ENCODE measurements at regions not wholly inside any gene's neighbourhood (a gene's known extent, or its start where the extent isn't known, plus 50 kb on each side); places are given as distances from the start of the nearest gene placed in this dataset.

DNA sequence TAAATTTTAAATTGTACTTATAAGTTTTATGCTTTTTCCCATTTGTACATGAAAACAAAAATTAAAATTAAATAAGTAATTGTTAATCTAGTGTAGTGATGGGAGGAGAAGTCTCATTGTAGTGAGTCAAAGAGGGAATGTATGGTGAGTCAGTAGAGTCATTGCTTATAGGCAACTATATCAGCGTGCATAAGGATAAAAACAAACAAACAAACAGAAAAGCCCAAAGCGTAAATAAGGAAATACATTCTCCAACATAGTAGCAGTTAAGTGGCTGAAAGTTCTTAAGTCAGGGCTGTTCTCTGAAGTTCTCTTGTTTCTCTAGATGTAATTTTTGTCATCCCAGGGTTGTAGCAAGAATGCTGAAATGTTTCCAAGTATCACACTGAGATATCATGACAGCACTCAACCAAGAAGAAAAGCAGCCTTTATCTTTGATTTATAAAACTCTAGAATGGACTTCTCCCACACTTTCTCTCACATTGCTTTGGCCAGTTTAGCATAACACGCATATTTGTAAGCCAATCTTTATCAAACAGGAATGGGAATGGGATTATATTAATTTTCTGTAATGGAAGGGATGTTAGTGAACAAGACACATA is 184.1 kb upstream of the TP63 start:
- DNase-seq (ENCODE audit: low read depth): no peak
- no peak overlapping the region for H3K4me3 ChIP-seq (ENCODE audit: low read depth, low read length)
- TF ChIP-seq, protein P1, sequence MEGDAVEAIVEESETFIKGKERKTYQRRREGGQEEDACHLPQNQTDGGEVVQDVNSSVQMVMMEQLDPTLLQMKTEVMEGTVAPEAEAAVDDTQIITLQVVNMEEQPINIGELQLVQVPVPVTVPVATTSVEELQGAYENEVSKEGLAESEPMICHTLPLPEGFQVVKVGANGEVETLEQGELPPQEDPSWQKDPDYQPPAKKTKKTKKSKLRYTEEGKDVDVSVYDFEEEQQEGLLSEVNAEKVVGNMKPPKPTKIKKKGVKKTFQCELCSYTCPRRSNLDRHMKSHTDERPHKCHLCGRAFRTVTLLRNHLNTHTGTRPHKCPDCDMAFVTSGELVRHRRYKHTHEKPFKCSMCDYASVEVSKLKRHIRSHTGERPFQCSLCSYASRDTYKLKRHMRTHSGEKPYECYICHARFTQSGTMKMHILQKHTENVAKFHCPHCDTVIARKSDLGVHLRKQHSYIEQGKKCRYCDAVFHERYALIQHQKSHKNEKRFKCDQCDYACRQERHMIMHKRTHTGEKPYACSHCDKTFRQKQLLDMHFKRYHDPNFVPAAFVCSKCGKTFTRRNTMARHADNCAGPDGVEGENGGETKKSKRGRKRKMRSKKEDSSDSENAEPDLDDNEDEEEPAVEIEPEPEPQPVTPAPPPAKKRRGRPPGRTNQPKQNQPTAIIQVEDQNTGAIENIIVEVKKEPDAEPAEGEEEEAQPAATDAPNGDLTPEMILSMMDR (IDR thresholded peaks at IDR 0.05; ENCODE audit: low read depth, low read length, missing control alignments): no peak

DNA sequence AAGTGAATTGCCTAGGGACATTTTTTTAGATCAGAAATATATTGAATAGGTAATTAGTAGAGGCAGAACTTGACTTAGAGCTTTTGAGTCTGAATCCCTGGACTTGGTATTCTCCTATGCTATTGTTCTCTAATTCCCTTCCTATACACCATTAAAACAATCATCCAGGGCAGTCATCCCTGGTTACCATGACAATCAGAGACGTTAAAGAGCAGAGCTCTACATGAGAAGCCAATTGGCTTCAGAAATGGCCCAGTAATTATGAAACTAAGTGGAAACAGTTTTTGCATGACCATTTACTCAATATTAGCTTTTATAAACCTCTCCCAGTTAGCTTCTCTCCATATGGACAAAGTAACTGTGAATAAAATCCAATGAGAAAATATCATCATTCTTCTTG is 182.1 kb upstream of the TP63 start:
- TF ChIP-seq, protein P1 (IDR thresholded peaks at IDR 0.05; ENCODE audit: low read depth, low read length, missing control alignments): no peak
- H3K4me3 ChIP-seq (ENCODE audit: low read depth, low read length): no peak overlapping the region
- no peak for DNase-seq (ENCODE audit: low read depth)

DNA sequence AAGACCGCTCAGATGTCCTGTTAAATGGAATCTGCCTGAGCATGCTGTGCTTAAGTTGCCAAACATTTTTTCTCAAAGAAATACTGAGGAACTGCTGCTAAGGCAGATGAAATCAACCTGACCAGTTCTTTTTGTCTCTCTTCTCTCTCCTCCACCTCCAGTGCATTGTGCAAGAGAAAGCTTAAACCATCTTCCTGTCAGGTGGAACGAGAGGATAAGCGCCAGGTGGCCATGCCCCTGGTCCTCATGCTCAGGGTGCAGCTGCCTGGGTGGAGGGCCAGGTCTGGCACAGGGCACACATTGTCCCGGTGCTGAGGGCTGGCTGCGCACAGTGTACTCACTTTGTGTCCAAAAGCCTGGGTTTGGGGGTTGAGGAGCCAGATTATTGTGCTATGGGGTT is 176.2 kb upstream of the TP63 start:
- TF ChIP-seq, protein P1 (IDR thresholded peaks at IDR 0.05; ENCODE audit: low read depth, low read length, missing control alignments): no peak
- H3K4me3 ChIP-seq (ENCODE audit: low read depth, low read length): no peak overlapping the region
- DNase-seq (ENCODE audit: low read depth): no peak

DNA sequence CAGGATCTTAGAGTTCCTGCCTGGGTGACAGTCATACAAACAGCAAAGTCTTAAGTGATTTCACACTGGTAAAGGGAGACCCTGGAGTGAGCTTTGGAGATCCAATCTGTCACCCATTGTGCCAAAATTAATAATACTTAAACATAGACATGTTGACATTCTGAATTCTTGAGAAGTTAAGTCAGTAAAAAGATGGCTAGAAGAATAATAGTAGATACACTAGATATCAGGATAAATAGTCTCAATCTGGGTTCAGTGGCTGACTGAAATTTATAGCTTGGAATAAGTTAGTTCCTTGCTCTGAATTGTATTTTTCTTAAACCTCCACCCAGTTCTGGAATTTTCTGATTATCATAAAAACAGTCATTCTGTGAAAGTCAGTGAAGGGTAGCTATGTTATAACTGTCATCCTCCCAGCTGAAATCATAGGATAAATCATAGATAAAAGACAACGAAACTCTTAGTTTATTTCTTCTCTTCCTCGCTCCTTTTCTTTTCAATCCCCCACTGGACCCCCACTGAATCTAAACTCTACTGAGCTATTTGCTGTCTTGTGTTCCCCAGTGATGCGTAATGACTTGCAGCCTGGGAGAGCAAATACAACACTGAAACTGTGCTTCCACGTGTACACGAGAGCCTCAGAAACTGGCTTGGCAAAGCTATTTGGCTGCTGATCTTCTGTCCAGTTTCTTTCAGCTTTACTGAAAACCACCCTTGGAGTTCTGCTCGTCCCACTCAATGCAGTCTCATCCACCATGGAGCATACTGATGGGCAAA is 175.4 kb upstream of the TP63 start:
- DNase-seq (ENCODE audit: low read depth): no peak
- no peak overlapping the region for H3K4me3 ChIP-seq (ENCODE audit: low read depth, low read length)
- TF ChIP-seq, protein P1 (IDR thresholded peaks at IDR 0.05; ENCODE audit: low read depth, low read length, missing control alignments): no peak

DNA sequence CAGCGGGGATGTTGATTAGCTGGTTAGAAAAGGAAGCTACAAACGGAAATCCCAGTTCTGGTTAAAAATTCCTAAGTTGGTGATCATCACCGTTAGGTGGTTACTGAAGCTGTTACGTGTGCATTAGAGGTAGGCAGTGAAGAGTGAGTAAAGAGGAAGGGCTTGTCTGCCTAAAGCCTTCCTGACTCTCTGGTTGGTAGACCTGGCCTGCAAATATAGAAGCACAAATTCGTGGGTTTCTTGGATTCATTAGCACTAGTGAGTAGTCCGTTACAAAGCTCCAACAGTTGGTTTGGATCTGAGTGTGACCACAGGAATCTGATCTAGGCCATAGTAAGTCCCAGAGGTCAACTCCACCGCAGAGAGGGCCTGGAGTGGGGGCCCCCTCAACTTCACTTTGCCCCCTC is 174.0 kb upstream of the TP63 start:
- TF ChIP-seq, protein P1 (IDR thresholded peaks at IDR 0.05; ENCODE audit: low read depth, low read length, missing control alignments): no peak
- H3K4me3 ChIP-seq (ENCODE audit: low read depth, low read length): no peak overlapping the region
- DNase-seq (ENCODE audit: low read depth): no peak

DNA sequence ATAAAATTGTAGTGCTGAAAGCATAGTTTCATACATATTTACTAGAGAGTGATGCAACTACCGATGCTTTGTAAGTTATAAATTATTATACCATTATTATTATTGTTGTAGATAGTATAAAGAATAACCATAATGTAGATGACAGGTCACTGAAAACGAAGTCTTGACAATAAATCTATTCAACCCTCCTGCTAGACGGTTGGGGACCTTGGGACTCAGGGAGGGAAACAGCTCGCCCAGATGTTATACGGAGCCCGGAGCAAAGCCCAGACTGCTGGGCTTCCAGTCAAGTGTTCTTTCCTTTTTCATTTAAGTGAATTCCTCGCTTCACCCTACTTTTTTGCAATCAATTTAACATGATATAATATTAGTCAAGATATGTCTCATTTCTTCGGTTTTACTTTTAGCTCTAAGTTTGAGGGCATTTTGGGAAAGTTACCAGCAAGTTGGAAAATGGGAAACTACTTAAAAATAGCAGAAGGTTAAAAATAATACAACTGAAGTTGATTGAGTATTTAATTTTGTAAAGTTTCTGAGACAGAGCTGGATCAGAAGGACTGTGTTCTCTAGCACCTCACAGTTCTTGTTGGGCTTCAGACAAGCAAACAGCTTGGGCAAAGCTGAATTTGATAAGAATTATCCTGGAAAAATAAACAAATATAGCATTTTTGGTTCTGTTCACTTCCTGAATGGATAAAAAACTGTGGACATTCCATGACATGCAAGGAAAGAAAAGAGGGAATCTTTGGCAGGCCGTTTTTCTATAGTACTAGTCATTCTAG is 173.4 kb upstream of the TP63 start:
- no peak overlapping the region for H3K4me3 ChIP-seq (ENCODE audit: low read depth, low read length)
- TF ChIP-seq, protein P1 (IDR thresholded peaks at IDR 0.05; ENCODE audit: low read depth, low read length, missing control alignments): no peak
- no peak for DNase-seq (ENCODE audit: low read depth)
